Right ventricle myocardium superior (tissue), 1 donor: ENCODE measurements at regions not wholly inside any gene's neighbourhood (a gene's known extent, or its start where the extent isn't known, plus 50 kb on each side); places are given as distances from the start of the nearest gene placed in this dataset.
"Not testable (repeated sequence)": the region's sequence is repeated elsewhere in the genome, so short reads cannot be mapped to it uniquely, and the experiment has no call there.

Experiments used
- ATAC-seq: fragments of 200-7000 bp; cut with Tn5 transposase; one replicate; pipeline ENCODE4 v1.9.1; 2020; ENCODE audit warnings: mild to moderate bottlenecking; ENCODE audit not compliant: poor library complexity
- DNase-seq: peaks from one replicate; pipeline ENCODE4 v3.0.0-alpha.2; 2020
- intact Hi-C: fragments of 100-400 bp; cut with DNase I; formaldehyde crosslinking; loops from one replicate; pipeline ENCODE4 v1.11.2; 2022
- donor health status: DM: no; HTN: yes; CAD: no; lungs with severe emphysema.

DNA sequence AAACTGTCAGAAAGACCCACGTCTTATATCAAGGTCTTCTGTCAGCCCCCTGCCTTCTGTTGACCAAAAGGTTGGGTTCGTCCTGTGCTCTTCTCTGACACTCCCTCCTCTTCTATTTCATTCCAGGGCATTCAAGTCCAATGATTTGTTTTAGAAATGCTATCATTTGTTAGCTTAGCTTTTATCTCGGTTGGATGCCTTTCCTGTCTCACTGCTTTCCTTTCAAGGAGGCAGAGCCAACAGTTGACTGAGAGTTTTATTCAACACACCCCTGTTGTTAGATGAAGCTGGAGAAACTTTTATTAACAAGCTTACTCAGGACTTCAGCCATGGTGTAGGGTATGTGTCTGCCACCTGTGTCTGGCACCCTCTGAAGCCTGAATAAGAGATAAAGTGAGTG lies 112.0 kb upstream of the SLC7A14 start:
- DNase-seq (no peak), ATAC-seq (peak; percentile 33)
- intact Hi-C loops: loop anchor here (10.0 kb wide), 2 partner anchors 107 to 283 kb away; partner anchors contain the start of gene CLDN11

GRCh38 chr3:170697131-170697530 lies 111.3 kb upstream of the SLC7A14 start:
- no peak for DNase-seq
- intact Hi-C loops: loop anchor here (10.0 kb wide), 2 partner anchors 108 to 282 kb away; partner anchors contain the start of gene CLDN11
- no peak for ATAC-seq

- intact Hi-C loops: loop anchor here (10.0 kb wide), 2 partner anchors 109 to 281 kb away; partner anchors contain the start of gene CLDN11
- ATAC-seq: no peak
- no peak for DNase-seq
Measured at GRCh38 chr3:170695486-170696064, 109.7 kb upstream of the SLC7A14 start.

- ATAC-seq: no peak
- DNase-seq: no peak
Measured at GRCh38 chr3:170692720-170693119, 106.8 kb upstream of the SLC7A14 start.

DNA sequence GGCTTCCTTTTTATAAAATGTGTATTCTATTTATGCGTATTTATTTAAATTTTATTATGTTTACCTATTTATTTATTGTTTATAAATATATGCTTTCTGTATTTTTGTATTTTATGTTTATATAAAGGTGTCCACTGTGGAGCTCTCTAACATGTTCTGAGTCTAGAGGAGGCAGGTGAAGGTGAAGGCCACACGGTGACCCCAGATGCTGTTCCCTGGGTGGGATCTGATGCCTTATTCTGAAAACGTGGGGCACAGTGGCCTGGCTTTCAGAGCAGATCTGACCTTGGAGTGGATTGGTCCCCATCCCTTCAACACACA lies 104.7 kb upstream of the SLC7A14 start:
- intact Hi-C loops: loop anchor here (5.0 to 10.0 kb wide), 3 partner anchors 114 to 276 kb away; partner anchors contain the start of gene CLDN11
- no peak for DNase-seq
- no peak for ATAC-seq

More at GRCh38 chr3:170692720-170693119, 106.8 kb upstream of the SLC7A14 start:
- intact Hi-C loops: loop anchor here (5.0 to 10.0 kb wide), 3 partner anchors 112 to 278 kb away; partner anchors contain the start of gene CLDN11

DNA sequence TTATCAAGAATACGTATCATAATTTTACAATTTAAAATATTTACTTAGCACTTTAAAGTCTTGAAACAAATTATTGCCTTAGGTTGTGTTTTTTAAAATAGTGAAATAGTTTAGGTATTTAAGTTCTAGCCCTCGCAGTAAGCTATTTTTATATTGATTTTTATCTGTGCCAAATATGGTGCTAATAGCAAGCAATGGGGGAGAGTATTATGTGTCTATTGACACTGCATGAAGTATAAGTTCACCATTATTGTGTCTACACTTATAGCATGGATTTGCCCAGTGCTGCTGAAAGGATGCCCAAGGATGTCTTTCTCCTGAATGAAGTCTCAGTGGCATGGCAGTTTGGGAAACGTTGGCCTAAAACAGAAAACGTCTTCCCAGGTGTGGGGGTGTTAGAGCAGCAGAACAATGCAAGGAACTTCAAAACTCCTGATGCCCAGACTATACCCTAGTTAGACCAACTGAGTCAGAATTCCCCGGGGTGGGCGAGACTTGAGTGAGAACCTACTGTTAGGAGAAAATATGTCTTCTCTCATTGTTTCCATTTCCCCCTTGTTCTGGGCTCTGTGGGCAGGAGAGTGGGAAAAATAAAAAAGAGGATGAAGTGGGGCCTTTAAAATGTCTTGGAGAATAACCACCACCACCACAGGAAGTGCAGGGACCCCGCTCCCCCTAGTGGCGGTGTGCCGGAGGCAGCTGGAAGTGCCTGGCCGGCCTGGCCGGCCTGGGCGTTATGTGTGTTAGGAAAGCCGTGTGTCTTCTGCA lies 104.2 kb upstream of the SLC7A14 start:
- peak; percentile 94 for ATAC-seq
- intact Hi-C loops: loop anchor here (5.0 to 10.0 kb wide), 3 partner anchors 115 to 275 kb away; partner anchors contain the start of gene CLDN11
- peak; percentile 77 for DNase-seq

DNA sequence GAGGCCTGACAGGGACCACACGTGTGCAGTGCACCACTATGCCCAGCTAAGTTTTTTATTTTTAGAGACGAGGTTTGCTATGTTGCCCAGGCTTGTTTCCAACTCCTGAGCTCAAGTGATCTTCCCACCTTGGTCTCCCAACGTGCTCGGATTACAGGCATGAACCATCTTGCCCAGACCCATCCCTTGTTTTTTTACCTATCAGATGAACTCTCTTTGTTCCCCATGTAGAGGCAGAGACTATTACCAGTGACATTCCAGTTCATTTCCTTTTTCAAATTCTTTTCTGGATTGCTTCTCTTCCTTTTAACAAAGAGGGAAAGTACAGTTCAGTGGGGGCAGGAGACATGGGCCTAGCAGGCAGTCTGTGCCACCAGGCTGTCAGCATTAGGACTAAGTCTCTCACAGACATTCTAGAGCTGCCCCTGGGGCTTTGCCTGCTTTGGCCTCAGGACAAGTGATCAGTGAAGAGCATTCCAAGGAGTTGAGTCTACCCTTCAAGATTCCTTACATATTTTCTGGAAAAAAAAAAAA lies 103.5 kb upstream of the SLC7A14 start:
- DNase-seq: peak; percentile 47
- peak; percentile 45 for ATAC-seq
- intact Hi-C loops: no loop called here

GRCh38 chr3:170688222-170688621 lies 102.3 kb upstream of the SLC7A14 start:
- ATAC-seq, intact Hi-C loops, DNase-seq: not testable (repeated sequence)

DNA sequence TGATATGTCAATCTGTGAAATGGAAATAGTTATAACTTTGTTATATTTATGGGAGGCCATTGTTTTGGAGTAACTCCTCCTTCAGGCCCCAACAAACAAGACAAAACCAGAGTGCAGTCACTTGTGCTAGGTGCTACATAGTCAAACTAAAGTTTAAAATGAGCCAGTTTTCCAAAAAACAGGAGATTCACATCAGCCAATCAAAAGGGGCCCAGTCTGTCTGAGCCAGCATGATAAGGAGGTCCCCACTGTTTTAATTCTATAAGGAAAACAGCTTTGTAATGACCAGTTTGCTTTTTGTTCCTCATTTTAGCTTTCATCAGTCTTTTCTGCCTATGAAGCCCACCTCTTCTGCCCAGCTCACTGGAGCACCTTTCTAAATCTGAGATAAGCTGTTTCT lies 94.7 kb upstream of the SLC7A14 start:
- intact Hi-C loops: no loop called here
- ATAC-seq (no peak), DNase-seq (no peak)

GRCh38 chr3:170679190-170679589 lies 93.3 kb upstream of the SLC7A14 start:
- DNase-seq: no peak
- ATAC-seq: no peak
- intact Hi-C loops: no loop called here

DNA sequence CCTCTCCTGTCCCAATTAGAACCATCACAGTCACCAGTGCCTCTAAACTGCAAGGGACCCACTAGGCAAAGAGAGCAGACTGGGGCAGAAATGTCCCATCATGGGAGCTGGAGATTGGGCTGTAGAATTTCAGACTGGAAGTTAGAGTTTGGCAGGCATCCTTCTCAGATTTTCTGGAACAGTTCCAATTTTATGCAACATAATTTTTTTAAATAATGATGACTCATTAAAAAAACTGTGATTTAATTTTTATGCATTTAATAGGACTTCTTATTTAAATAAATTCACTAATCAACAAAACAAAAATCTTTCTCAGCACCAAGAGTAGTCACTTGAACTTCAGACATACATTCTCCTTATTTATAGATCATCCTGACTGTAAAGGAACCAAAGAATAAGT lies 84.6 kb upstream of the SLC7A14 start:
- DNase-seq (no peak), ATAC-seq (no peak)
- intact Hi-C loops: no loop called here

- DNase-seq, intact Hi-C loops: not testable (repeated sequence)
Measured at GRCh38 chr3:170662986-170663385, 77.1 kb upstream of the SLC7A14 start.

DNA sequence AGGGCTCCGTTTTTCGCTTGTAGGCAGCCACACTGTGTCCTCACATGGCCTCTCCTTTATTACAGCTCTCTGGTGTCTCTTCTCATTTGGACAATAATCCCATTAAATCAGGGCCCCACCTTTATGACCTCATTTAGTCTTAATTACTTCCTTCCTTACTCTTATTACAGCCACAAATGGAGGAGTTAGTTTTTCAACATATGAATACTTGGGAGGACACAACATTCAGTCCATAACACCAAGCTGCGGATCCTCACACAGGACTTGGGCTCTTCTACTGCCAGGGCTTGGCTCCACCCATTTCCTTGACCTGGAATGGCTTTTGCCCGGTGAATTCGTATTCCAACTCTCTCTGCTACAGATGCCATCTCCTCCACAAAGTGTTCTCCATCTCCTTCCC lies 74.3 kb upstream of the SLC7A14 start:
- intact Hi-C loops: no loop called here
- ATAC-seq: no peak

More at GRCh38 chr3:170662986-170663385, 77.1 kb upstream of the SLC7A14 start:
- not testable (repeated sequence) for ATAC-seq

DNA sequence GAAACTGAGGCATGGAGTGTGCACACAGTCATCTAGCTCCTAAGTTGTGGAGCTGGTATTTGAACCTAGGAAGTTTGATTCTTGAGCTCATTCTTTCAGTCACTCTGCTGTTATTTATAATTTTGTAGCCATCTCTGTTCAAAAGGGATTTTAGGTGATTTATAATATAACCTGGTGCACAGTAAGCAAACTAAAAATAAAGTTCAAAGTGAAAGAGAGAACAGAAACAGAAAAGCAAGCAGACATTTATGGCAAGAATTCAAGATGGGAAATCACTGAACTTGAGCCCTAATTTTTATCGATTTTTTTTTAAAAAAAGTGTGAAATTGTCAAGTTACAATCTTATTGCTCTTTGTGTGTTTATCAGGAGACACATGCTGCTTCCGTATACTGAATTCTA lies 71.4 kb upstream of the SLC7A14 start:
- no peak for ATAC-seq
- no peak for DNase-seq

More for the DNA sequence above, 74.3 kb upstream of the SLC7A14 start:
- no peak for DNase-seq

DNA sequence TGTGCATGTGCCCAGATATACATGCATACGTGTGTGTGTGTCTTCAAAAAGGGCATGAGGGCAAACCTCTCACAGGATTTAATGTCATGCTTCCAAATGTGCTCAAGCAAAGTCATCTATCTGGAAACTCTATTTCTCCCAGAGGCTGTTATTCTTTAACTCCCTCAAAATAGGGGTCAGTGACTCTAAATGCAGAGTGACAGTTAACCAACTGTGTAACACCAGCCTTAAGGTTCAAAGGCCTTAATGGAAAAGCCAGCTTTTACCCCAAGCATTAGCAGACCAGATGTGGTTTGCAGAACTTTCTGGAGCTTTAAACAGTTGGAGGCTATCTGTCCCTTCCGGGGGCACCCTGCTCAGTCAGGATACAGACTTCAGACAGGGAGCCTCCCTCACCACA lies 70.4 kb upstream of the SLC7A14 start:
- ATAC-seq (no peak), DNase-seq (no peak)
- intact Hi-C loops: no loop called here

More for the DNA sequence above, 71.4 kb upstream of the SLC7A14 start:
- intact Hi-C loops: no loop called here

- ATAC-seq (no peak), DNase-seq (no peak)
- intact Hi-C loops: no loop called here
Measured at GRCh38 chr3:170653801-170654200, 67.9 kb upstream of the SLC7A14 start.

- DNase-seq (no peak), ATAC-seq (no peak)
- intact Hi-C loops: no loop called here
Measured at GRCh38 chr3:170651260-170651845, 65.5 kb upstream of the SLC7A14 start.

DNA sequence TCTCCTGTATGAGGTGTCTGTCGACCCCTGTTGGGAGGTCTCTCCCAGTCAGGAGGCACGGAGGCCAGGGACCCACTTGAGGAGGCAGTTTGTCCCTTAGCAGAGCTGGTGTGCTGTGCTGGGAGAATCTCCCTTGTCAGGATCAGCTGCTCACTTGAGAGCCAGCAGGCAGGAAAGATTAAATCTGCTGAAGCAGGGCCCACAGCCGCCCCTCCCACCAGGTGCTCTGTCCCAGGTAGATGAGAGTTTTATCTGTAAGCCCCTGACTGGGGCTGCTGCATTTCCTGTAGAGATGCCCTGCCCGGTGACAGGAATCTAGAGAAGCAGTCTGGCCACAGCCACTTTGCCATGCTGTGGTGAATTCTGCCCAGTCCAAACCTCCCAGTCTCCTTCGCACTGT lies 64.7 kb upstream of the SLC7A14 start:
- not testable (repeated sequence) for ATAC-seq, DNase-seq

GRCh38 chr3:170644711-170645110 lies 58.8 kb upstream of the SLC7A14 start:
- ATAC-seq (no peak), DNase-seq (no peak)
- intact Hi-C loops: no loop called here

More for the DNA sequence above, 64.7 kb upstream of the SLC7A14 start:
- intact Hi-C loops: not testable (repeated sequence)
